T47D (cell line): ENCODE measurements at regions not wholly inside any gene's neighbourhood (a gene's known extent, or its start where the extent isn't known, plus 50 kb on each side); places are given as distances from the start of the nearest gene placed in this dataset.
A peak's percentile ranks its signal among the peaks of the same experiment; 100 is the strongest.
"Not testable (repeated sequence)": the region's sequence is repeated elsewhere in the genome, so short reads cannot be mapped to it uniquely, and the experiment has no call there.

Source experiments
- DNase-seq, 2 experiments: peaks; one replicate each; pipeline versions ENCODE4 v3.0.0 to v3.0.0-alpha.2; 2011 to 2012; ENCODE audit warnings: low read depth in 1 of 2, low spot score in 1 of 2
- JUND ChIP-seq: IDR thresholded peaks from 2 replicates; pipeline ENCODE4 v1.6.1; 2012; ENCODE audit warnings: low read depth
- in situ Hi-C: cut with HindIII; loops from 2 replicates; pipeline ENCODE4 v1.10.0; 2016; ENCODE audit warnings: low sequenced_read_pairs, low pct_unique_long_range_greater_than_20kb

GRCh38 chr12:68984796-68985573 lies 52.0 kb upstream of the CPM start:
- no peak for DNase-seq
- no peak for TF ChIP-seq JUND
- in situ Hi-C loops, result no loop called here

- in situ Hi-C loops, DNase-seq: not testable (repeated sequence)
These were observed 64.6 kb upstream of the CPM start for GRCh38 chr12:68997526-68997925.

- no peak for DNase-seq
- no peak for TF ChIP-seq JUND
- in situ Hi-C loops, result no loop called here
These were observed 65.1 kb upstream of the CPM start for GRCh38 chr12:68998041-68998440.

- peak in 1 of 2 experiments; percentile 35 for DNase-seq
- in situ Hi-C loops, result no loop called here
- no peak for TF ChIP-seq JUND
These were observed 67.1 kb upstream of the CPM start for GRCh38 chr12:69000074-69000473.

GRCh38 chr12:69000540-69001243 lies 67.7 kb upstream of the CPM start:
- TF ChIP-seq JUND, result no peak
- in situ Hi-C loops, result no loop called here
- no peak for DNase-seq

GRCh38 chr12:69001251-69001650 lies 68.3 kb upstream of the CPM start:
- DNase-seq, result no peak
- no peak for TF ChIP-seq JUND
- in situ Hi-C loops, result no loop called here

GRCh38 chr12:69002969-69003368 lies 70.0 kb upstream of the CPM start:
- no peak for TF ChIP-seq JUND
- in situ Hi-C loops, result no loop called here
- no peak for DNase-seq

GRCh38 chr12:69003991-69004390 lies 71.0 kb upstream of the CPM start:
- in situ Hi-C loops, result no loop called here
- TF ChIP-seq JUND, result no peak
- no peak for DNase-seq

GRCh38 chr12:69007101-69007854 lies 74.3 kb upstream of the CPM start:
- in situ Hi-C loops, result no loop called here
- DNase-seq, result peak in 1 of 2 experiments; percentile 50
- TF ChIP-seq JUND, result no peak

- DNase-seq, result peak; percentile 44 to 78
- no peak for TF ChIP-seq JUND
- in situ Hi-C loops, result no loop called here
These were observed 74.9 kb upstream of the CPM start for GRCh38 chr12:69007855-69008351.

GRCh38 chr12:69008520-69008919 lies 75.5 kb upstream of the CPM start:
- no peak for TF ChIP-seq JUND
- in situ Hi-C loops, result no loop called here
- DNase-seq, result peak in 1 of 2 experiments; percentile 69

- in situ Hi-C loops, result no loop called here
- no peak for TF ChIP-seq JUND
- DNase-seq, result no peak
These were observed 81.1 kb upstream of the CPM start for GRCh38 chr12:69014047-69014446.

GRCh38 chr12:69015017-69015416 lies 82.0 kb upstream of the CPM start:
- DNase-seq, result no peak
- no peak for TF ChIP-seq JUND
- in situ Hi-C loops, result no loop called here
